HG02571 (cell line): ENCODE measurements at regions not wholly inside any gene's neighbourhood (a gene's known extent, or its start where the extent isn't known, plus 50 kb on each side); places are given as distances from the start of the nearest gene placed in this dataset.

ENCODE experiments used
- ATAC-seq: cut with Tn5 transposase; IDR thresholded peaks from one replicate; pipeline ENCODE4 v1.9.1; 2021; ENCODE audit warnings: mild to moderate bottlenecking, moderate library complexity; ENCODE audit not compliant: unreplicated experiment

- no peak for ATAC-seq
Measured at GRCh38 chr2:14535156-14535555, 97.4 kb upstream of the LRATD1 start.

- no peak for ATAC-seq
Measured at GRCh38 chr2:14536976-14537375, 95.5 kb upstream of the LRATD1 start.

- no peak for ATAC-seq
Measured at GRCh38 chr2:14540015-14540414, 92.5 kb upstream of the LRATD1 start.

GRCh38 chr2:14543284-14543683 lies 89.2 kb upstream of the LRATD1 start:
- no peak for ATAC-seq

GRCh38 chr2:14544247-14544646 lies 88.3 kb upstream of the LRATD1 start:
- ATAC-seq = no peak

GRCh38 chr2:14547830-14548229 lies 84.7 kb upstream of the LRATD1 start:
- ATAC-seq = no peak

GRCh38 chr2:14550658-14551057 lies 81.9 kb upstream of the LRATD1 start:
- no peak for ATAC-seq

- ATAC-seq = no peak
Measured at GRCh38 chr2:14551069-14551468, 81.4 kb upstream of the LRATD1 start.

- ATAC-seq = no peak
Measured at GRCh38 chr2:14552286-14552685, 80.2 kb upstream of the LRATD1 start.

GRCh38 chr2:14552818-14553217 lies 79.7 kb upstream of the LRATD1 start:
- no peak for ATAC-seq

GRCh38 chr2:14554849-14555545 lies 77.5 kb upstream of the LRATD1 start:
- no peak for ATAC-seq

GRCh38 chr2:14557111-14557510 lies 75.4 kb upstream of the LRATD1 start:
- no peak for ATAC-seq

- no peak for ATAC-seq
Measured at GRCh38 chr2:14557916-14558315, 74.6 kb upstream of the LRATD1 start.

- ATAC-seq = no peak
Measured at GRCh38 chr2:14558335-14558919, 74.1 kb upstream of the LRATD1 start.

GRCh38 chr2:14560716-14561115 lies 71.8 kb upstream of the LRATD1 start:
- no peak for ATAC-seq

GRCh38 chr2:14563324-14563723 lies 69.2 kb upstream of the LRATD1 start:
- ATAC-seq = no peak

- ATAC-seq = no peak
Measured at GRCh38 chr2:14565666-14566065, 66.9 kb upstream of the LRATD1 start.

- no peak for ATAC-seq
Measured at GRCh38 chr2:14567561-14567960, 65.0 kb upstream of the LRATD1 start.

GRCh38 chr2:14569294-14569693 lies 63.2 kb upstream of the LRATD1 start:
- ATAC-seq = no peak

- no peak for ATAC-seq
Measured at GRCh38 chr2:14572633-14573032, 59.9 kb upstream of the LRATD1 start.

- no peak for ATAC-seq
Measured at GRCh38 chr2:14577843-14578242, 54.7 kb upstream of the LRATD1 start.
